ENCODE measurements at regions not wholly inside any gene's neighbourhood (a gene's known extent, or its start where the extent isn't known, plus 50 kb on each side); places are given as distances from the start of the nearest gene placed in this dataset.

DNA sequence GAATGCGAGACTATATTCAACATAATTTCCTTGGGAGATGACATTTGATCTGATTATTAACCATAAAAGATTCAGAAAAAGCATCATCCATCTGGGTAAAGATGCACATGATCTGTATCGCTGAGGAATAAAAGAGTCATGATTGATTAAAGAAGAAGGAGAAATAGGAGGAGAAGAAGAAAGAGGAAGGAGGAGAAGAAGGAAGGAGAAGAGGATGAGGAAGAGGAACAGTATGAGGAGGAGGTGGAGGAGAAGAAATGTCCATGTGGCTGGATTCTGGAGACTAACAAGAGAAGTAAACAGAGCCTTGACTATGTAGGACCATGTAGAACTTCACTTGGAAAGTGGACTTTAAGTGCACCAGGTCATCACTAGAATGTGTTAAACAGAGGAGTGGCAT is 947.4 kb downstream of the LRFN5 start:
- H3K4me3 ChIP-seq = no peak overlapping the region
- TF ChIP-seq POLR2A (IDR thresholded peaks at IDR 0.05) (no peak), EP300 (IDR thresholded peaks at IDR 0.05) (no peak)
- TF ChIP-seq, protein P1, sequence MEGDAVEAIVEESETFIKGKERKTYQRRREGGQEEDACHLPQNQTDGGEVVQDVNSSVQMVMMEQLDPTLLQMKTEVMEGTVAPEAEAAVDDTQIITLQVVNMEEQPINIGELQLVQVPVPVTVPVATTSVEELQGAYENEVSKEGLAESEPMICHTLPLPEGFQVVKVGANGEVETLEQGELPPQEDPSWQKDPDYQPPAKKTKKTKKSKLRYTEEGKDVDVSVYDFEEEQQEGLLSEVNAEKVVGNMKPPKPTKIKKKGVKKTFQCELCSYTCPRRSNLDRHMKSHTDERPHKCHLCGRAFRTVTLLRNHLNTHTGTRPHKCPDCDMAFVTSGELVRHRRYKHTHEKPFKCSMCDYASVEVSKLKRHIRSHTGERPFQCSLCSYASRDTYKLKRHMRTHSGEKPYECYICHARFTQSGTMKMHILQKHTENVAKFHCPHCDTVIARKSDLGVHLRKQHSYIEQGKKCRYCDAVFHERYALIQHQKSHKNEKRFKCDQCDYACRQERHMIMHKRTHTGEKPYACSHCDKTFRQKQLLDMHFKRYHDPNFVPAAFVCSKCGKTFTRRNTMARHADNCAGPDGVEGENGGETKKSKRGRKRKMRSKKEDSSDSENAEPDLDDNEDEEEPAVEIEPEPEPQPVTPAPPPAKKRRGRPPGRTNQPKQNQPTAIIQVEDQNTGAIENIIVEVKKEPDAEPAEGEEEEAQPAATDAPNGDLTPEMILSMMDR (IDR thresholded peaks at IDR 0.05) = no peak
- no peaks in the 10 kb centered on the region for H3K27me3 ChIP-seq
- 90 to 94% methylated on average over 2 of the region's 2 CpGs for WGBS, 2 donors
- no peak overlapping the region for H3K27ac ChIP-seq
- H3K9me3 ChIP-seq = no peaks in the 10 kb centered on the region
- H3K36me3 ChIP-seq = no peaks in the 10 kb centered on the region
- H3K4me1 ChIP-seq = no peaks in the 10 kb centered on the region
- no peak for DNase-seq (ENCODE audit: low spot score in 2 of 2)

DNA sequence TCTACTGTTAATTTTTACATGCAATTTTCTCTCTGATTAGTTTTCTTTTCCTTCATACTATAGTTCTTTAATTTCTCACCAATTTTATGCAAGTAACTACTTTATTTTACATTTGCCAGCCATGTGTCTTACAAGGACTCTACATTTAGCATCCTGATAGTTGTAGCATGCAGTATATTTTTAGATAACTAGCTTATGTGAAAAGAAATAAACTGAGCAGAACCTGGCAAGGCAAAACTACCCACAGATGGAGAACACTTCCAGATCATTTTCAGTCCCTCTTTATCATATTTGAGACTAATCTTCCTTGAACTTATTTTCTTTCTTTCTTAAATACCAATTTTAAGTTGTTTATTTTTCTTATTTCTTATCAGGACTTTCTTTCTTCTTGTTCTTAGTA is 943.6 kb downstream of the LRFN5 start:
- Histone ChIP-seq H3K27ac (no peak overlapping the region), H3K27me3 (no peaks in the 10 kb centered on the region), H3K36me3 (no peaks in the 10 kb centered on the region), H3K9me3 (no peaks in the 10 kb centered on the region), H3K4me3 (no peak overlapping the region), H3K4me1 (no peaks in the 10 kb centered on the region)
- TF ChIP-seq, protein P1 (IDR thresholded peaks at IDR 0.05) = no peak
- no peak for TF ChIP-seq POLR2A (IDR thresholded peaks at IDR 0.05)
- no peak for DNase-seq (ENCODE audit: low spot score in 2 of 2)

DNA sequence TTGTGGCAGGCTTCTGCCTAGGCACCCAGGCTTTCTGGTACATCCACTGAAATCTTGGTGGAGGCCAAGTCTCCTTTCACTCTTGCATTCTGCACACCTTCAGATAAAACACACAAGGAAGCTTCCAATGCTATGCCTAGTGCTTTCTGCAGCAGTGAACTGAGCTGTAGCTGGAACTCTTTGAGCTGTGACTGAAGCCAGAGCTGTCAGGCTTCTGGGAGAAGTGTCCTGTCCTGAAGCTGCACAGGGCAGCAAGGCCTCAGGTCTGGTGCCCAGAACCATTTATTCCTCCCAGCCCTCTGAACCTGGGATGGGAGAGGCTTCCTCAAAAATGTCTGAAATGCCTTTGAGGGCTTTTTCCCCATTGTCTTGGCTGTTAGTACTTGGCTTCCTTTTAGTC is 941.7 kb downstream of the LRFN5 start:
- no peaks in the 10 kb centered on the region for H3K27me3 ChIP-seq
- H3K9me3 ChIP-seq = no peaks in the 10 kb centered on the region
- H3K4me1 ChIP-seq = no peaks in the 10 kb centered on the region
- H3K36me3 ChIP-seq = no peaks in the 10 kb centered on the region
- no peak overlapping the region for H3K4me3 ChIP-seq
- no peak overlapping the region for H3K27ac ChIP-seq
- TF ChIP-seq EP300 (IDR thresholded peaks at IDR 0.05) (no peak), POLR2A (IDR thresholded peaks at IDR 0.05) (no peak)
- TF ChIP-seq, protein P1 (IDR thresholded peaks at IDR 0.05) = no peak
- no peak for DNase-seq (ENCODE audit: low spot score in 2 of 2)

DNA sequence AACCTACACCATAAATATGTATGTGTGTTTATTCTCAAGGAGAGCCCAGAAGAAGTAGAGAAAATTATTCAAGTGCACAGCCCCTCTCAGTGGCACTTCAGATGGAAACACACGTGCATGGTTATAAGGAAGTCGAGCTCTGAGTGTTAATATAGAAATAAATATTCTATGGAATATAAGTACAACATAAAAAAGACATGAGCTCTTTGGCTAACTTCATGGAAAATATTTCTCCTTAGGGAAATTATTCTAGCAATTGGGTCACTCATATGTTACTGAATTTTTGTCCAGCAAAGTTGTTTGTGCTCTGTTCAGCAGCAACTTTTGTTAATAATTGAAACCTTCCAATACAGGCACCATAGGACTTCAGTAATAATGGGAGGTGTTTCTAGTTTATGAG is 939.0 kb downstream of the LRFN5 start:
- H3K9me3 ChIP-seq = no peaks in the 10 kb centered on the region
- no peak overlapping the region for H3K27ac ChIP-seq
- H3K27me3 ChIP-seq = no peaks in the 10 kb centered on the region
- no peak overlapping the region for H3K4me3 ChIP-seq
- no peak for DNase-seq (ENCODE audit: low spot score in 2 of 2)
- H3K36me3 ChIP-seq = no peaks in the 10 kb centered on the region
- WGBS, 2 donors = 47 to 55% methylated on average over 2 of the region's 2 CpGs
- TF ChIP-seq POLR2A (IDR thresholded peaks at IDR 0.05) (no peak), EP300 (IDR thresholded peaks at IDR 0.05) (no peak)
- TF ChIP-seq, protein P1 (IDR thresholded peaks at IDR 0.05) = no peak
- no peaks in the 10 kb centered on the region for H3K4me1 ChIP-seq

DNA sequence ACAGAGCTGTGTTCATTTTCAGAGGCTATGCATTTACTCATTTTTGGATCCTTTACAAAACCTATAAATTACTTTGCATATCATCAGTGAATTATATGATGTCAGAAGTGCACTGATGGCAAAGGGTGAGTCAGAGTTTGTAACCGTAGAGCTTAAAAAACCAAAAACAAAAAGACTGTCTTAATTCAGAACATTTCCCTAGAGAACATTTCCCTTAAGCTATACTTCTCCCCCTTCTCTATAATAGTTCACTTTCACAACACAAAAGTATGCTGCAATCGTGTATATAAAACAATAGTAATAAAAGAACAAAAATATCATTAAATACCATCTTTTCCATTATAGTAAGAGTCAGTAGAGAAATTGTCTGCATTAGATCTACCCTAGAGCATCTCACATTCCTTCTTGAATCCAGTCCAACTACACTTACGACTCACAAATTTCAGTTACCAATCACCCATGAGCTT is 934.9 kb downstream of the LRFN5 start:
- Histone ChIP-seq H3K4me3 (no peak overlapping the region), H3K27me3 (no peaks in the 10 kb centered on the region), H3K9me3 (no peaks in the 10 kb centered on the region), H3K4me1 (no peaks in the 10 kb centered on the region), H3K36me3 (no peaks in the 10 kb centered on the region), H3K27ac (no peak overlapping the region)
- WGBS, 2 donors = 25% methylated on average over 3 of the region's 3 CpGs
- no peak for DNase-seq (ENCODE audit: low spot score in 2 of 2)
- TF ChIP-seq POLR2A (IDR thresholded peaks at IDR 0.05) = no peak
- TF ChIP-seq, protein P1 (IDR thresholded peaks at IDR 0.05) = no peak
- no peak for TF ChIP-seq EP300 (IDR thresholded peaks at IDR 0.05)
